HG03342 (cell line): ENCODE measurements at regions not wholly inside any gene's neighbourhood (a gene's known extent, or its start where the extent isn't known, plus 50 kb on each side); places are given as distances from the start of the nearest gene placed in this dataset.
"Not testable (repeated sequence)": the region's sequence is repeated elsewhere in the genome, so short reads cannot be mapped to it uniquely, and the experiment has no call there.

Experiments used
- ATAC-seq: cut with Tn5 transposase; IDR thresholded peaks from one replicate; pipeline ENCODE4 v1.9.1; 2021; ENCODE audit warnings: mild to moderate bottlenecking, moderate library complexity; ENCODE audit not compliant: unreplicated experiment

- ATAC-seq: no peak
Observed at GRCh38 chr16:27600381-27600780, 50.4 kb downstream of the KATNIP start.

- no peak for ATAC-seq
Observed at GRCh38 chr16:27602103-27602502, 52.2 kb downstream of the KATNIP start.

GRCh38 chr16:27605500-27606106, 55.7 kb downstream of the KATNIP start:
- ATAC-seq: not testable (repeated sequence)

- no peak for ATAC-seq
Observed at GRCh38 chr16:27611340-27611739, 61.4 kb downstream of the KATNIP start.

- ATAC-seq: no peak
Observed at GRCh38 chr16:27613238-27613791, 63.4 kb downstream of the KATNIP start.

GRCh38 chr16:27617665-27618064, 67.7 kb downstream of the KATNIP start:
- no peak for ATAC-seq

GRCh38 chr16:27618165-27618564, 68.2 kb downstream of the KATNIP start:
- ATAC-seq: no peak

- no peak for ATAC-seq
Observed at GRCh38 chr16:27618606-27619327, 68.8 kb downstream of the KATNIP start.

GRCh38 chr16:27620541-27620940, 70.6 kb downstream of the KATNIP start:
- no peak for ATAC-seq

GRCh38 chr16:27624154-27625049, 74.5 kb downstream of the KATNIP start:
- no peak for ATAC-seq

GRCh38 chr16:27625050-27625697, 75.2 kb downstream of the KATNIP start:
- ATAC-seq: no peak

GRCh38 chr16:27627136-27627535, 77.2 kb downstream of the KATNIP start:
- ATAC-seq: no peak

GRCh38 chr16:27628241-27628942, 78.4 kb downstream of the KATNIP start:
- no peak for ATAC-seq

GRCh38 chr16:27628943-27629462, 79.1 kb downstream of the KATNIP start:
- not testable (repeated sequence) for ATAC-seq

GRCh38 chr16:27632216-27632615, 82.3 kb downstream of the KATNIP start:
- no peak for ATAC-seq

GRCh38 chr16:27633221-27633620, 83.3 kb downstream of the KATNIP start:
- no peak for ATAC-seq

- no peak for ATAC-seq
Observed at GRCh38 chr16:27633721-27634120, 83.8 kb downstream of the KATNIP start.

- ATAC-seq: no peak
Observed at GRCh38 chr16:27634779-27635178, 84.8 kb downstream of the KATNIP start.

GRCh38 chr16:27636453-27637240, 86.7 kb downstream of the KATNIP start:
- no peak for ATAC-seq
